Stimulated activated CD8-positive, alpha-beta memory T cell treated with anti-CD3 and anti-CD28 coated beads, Interleukin-4, amount 100 ng/mL, for 24 hours (primary cell): ENCODE measurements at regions not wholly inside any gene's neighbourhood (a gene's known extent, or its start where the extent isn't known, plus 50 kb on each side); places are given as distances from the start of the nearest gene placed in this dataset.

Source experiments
- DNase-seq: peaks from one replicate; pipeline ENCODE4 v3.0.0-alpha.2; 2020; ENCODE audit warnings: low read depth

DNA sequence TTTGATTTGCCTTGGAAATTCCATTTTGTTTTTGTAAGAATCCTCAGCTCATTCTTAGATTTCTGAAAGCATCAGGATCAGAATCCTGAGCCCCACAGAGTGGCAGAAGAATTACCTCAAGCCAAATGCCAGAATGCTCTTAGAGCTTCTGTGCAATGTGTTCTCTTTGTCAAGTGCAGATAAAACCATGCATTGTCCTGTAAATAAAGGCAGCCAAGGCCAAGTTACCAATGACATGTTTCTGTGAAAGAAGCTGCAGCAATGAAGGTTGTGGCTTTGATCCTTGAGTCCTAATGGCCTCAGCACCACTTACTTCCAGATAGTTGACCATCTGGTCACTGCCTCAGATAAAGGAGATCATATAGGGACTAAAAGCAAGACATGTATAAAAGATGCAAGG lies 343.3 kb upstream of the AKR1E2 start:
- DNase-seq = no peak

DNA sequence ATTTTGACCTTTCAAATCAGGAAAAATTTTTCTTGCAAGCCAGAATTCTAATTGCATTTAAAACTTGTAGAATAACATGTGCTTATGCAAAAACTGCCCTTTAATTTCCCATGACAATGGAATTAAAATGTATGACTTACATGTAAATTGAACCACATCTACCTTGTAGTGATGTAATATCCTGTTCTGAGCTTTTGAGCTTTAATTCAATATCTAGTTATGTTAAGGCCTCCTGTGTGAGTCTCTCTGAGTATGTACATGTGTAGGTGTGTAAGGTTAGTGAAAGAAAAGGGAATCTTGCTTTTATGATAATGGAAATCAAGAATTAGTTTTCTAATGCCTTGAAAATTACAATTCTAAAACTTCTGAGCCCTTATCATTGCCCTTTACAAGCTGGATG lies 344.8 kb upstream of the AKR1E2 start:
- DNase-seq = no peak

- no peak for DNase-seq
Measured at GRCh38 chr10:4479342-4479741, 346.7 kb upstream of the AKR1E2 start.

GRCh38 chr10:4477664-4478063 lies 348.3 kb upstream of the AKR1E2 start:
- DNase-seq = no peak

DNA sequence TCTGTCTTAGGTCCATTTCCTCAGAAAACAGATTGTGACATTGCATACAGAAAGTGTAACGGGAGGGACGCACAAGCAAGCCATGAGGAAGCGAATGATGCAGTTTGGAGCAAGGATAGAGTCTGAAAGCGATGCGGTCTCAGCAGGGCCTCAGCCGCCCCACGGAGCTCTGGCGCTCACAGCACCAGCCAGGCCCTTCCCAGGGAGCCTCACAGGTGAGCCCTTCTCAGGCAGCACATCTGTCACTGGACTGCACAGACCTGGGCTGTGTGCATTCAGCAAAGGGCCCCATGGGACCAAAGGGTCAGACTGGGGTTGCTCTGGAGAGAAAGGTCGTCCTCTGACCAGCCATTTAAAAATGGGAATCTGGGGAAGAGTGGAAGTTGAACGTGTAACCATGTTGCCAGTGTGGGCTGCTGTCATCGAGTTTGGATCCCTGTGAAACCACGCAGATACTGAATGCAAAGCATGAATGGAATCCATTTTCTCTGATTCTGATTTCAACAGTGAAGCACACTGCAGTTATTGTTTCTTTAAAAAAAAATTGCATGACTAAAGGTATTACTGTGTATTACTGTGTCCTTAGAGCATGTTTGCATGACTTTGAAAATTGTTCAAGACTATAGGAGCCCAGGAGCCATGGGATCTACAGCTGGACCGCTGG lies 350.0 kb upstream of the AKR1E2 start:
- no peak for DNase-seq

DNA sequence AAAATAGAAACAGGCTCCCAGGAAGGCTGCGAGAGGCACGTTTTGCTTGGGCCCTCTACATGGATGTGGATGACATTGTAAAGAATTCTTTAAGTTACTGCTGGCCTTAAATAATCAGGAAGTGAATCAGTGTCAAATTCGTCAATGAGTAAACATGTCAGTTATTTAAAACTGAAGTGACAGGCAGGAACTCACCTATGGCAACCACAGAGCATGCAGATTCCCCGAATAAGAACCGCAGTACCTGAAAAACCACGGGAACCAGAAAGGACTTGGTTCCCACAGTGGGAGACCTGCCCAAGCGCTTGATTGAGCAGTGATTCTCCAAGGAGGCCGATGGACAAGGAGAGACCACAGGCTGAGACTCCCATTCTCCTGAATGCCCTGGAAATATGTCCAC lies 351.2 kb upstream of the AKR1E2 start:
- no peak for DNase-seq

DNA sequence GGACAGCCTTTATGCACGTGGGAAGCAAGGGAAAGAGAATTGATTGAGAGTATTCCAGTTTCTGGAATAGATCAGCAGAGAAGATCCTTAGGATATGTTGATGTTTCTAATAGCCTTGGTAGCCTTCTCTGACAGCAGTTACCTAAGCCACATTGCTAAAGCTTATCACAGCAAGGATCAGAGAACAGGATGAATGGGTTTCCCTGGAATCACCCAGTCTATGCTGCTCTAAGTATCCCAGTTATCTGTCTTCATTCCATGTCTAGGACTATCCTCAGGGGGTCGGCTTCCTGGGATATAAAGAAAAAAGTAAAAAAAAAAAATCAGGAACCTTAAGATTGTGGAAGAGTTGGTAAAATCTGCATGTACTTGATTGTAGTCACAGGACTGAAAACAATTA lies 352.0 kb upstream of the AKR1E2 start:
- no peak for DNase-seq

- no peak for DNase-seq
Measured at GRCh38 chr10:4472190-4472904, 353.7 kb upstream of the AKR1E2 start.

DNA sequence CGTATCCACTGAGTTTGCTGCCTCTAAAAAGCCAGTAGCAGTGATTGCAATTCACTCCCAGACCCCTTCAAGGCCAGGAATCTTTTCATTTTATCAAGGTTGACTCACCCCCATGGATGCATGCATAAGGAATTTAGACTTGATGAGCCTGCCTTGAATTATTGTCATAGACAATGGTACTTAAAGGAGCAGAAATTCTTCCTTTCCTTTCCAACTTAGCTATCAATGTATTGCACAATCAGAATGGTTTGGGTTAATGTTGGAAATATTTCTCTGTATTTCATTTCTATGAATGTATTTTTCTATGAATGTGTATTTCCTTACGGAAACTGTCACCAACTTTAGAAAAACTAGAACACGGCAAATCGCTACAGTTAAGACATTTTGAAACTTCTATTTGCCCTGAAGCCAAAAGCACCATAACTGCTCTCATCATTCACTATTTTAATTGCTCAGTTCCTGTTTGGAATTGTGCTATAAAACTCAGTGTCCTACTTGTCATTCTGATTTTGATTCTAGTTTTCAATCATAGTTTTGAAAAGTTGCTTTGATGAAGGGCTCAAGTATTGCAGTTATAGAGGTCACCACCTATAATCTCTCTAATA lies 355.7 kb upstream of the AKR1E2 start:
- DNase-seq = no peak

GRCh38 chr10:4467481-4467880 lies 358.5 kb upstream of the AKR1E2 start:
- DNase-seq = no peak

GRCh38 chr10:4460267-4460666 lies 365.7 kb upstream of the AKR1E2 start:
- DNase-seq = no peak

GRCh38 chr10:4459531-4459930 lies 366.5 kb upstream of the AKR1E2 start:
- no peak for DNase-seq

DNA sequence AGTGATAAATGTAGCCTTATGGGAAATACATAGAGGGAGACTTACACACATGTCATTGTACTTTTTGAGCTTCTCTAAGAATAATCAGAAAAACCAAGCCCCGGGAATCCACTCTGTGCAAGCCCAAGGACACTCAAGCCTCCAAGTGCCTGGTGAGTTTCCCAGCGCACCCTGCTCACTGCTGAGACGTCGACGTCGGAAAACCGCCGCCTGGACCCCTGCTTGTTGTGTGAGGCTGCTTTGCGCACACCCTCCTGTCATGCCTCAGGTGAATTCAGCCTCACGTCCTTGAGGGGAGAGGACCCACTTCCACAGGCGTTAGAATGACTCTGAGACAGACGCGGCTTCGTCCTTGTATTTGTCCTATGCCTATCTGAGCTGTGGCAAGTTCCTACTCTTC lies 368.4 kb upstream of the AKR1E2 start:
- no peak for DNase-seq

GRCh38 chr10:4456776-4457175 lies 369.2 kb upstream of the AKR1E2 start:
- DNase-seq = no peak

GRCh38 chr10:4456279-4456678 lies 369.7 kb upstream of the AKR1E2 start:
- DNase-seq = no peak

DNA sequence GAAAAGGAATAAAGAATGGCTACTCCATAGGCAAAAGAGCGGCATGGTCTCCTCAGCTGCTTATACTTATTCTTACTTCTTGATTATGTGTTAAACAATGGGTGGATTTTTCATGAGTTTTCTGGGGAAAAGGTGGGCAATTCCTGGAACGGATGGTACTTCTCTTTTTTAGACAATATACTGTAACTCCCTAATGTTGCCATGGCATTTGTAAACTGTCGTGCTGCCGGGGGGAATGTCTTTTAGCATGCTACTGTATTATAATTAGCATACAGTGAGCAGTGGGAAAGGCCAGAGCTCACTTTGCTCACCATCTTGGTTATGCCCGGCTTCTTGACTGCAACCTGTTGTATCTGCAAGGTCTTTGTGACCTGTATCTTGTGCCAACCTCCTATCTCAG lies 372.1 kb upstream of the AKR1E2 start:
- no peak for DNase-seq

DNA sequence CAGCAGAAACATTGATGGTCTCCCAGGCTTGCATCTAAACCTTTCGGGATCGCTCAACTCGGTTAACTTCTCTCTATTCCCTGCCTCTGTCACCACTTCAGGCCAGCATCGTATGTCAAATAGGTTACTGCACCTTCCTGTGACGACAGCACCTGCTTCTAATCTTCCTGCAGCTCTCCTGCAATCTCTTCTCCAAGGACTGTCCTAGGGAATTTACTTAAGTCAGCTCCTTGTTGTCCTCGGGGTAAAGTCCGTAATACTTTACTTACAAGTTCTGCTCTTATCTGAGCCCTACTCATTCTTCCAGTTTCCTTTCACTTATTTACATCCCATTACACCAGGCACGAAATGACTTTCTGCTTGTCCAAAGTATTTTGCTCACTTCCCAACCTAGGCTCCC lies 372.7 kb upstream of the AKR1E2 start:
- DNase-seq = no peak

GRCh38 chr10:4450981-4451908 lies 374.8 kb upstream of the AKR1E2 start:
- DNase-seq = no peak

DNA sequence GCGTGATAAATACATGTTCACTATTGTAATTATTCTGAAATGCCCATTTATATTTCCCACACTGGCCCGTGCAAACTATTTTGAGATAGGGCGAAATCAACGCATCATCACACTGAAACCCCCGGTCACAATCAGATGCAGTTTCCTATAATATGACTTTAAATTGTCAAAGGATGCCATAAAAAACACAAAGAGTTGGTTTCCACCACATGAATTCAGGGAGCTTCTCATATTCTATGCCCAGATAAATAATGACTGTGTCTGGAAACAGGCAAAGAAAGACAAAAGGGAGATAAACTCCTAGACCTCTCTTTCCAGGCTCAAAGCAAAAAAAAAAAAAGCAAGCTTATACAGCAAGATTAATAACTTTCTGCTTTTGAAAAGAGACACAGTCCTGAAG lies 375.8 kb upstream of the AKR1E2 start:
- DNase-seq = no peak

DNA sequence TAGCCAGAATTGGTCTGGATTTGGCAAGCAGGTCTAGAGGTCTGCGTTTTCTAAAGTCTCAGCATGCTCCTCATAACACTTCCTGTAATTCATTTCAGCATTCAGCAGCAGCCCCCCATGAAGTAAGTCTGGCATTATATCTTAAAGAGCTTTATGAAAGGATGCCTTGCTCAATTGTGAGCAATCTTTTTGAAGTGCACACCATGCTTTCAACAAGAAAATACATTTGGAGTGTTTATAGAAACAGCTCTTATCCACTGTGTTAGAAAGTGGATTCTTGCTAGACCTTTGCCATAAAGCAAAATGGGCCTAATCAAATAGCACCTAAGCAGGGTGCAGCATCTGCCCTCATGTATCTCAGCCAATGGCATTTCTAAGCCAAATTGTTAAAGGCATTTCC lies 378.0 kb upstream of the AKR1E2 start:
- DNase-seq = no peak

DNA sequence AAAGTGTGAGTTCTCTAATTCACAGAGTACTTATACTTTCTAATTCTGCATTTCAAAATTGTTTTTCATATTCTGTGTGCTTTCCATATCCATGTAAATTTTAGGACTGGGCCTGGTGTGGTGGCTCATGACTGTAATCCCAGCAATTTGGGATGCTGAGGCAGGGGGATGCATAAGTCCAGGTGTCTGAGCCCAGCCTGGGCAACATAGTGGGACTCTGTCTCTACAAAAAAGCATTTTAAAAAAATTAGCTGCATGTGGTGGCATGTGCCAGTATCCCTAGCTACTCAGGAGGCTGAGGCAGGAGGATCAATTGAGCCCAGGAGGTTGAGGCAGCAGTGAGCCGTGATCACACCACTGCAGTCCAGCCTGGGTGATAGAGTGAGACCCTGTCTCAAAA lies 382.6 kb upstream of the AKR1E2 start:
- DNase-seq = no peak

- no peak for DNase-seq
Measured at GRCh38 chr10:4442296-4442695, 383.7 kb upstream of the AKR1E2 start.

GRCh38 chr10:4440260-4440659 lies 385.7 kb upstream of the AKR1E2 start:
- no peak for DNase-seq
